Fibroblast of skin of right quadriceps (primary cell): ENCODE measurements at regions not wholly inside any gene's neighbourhood (a gene's known extent, or its start where the extent isn't known, plus 50 kb on each side); places are given as distances from the start of the nearest gene placed in this dataset.
"Not testable (repeated sequence)": the region's sequence is repeated elsewhere in the genome, so short reads cannot be mapped to it uniquely, and the experiment has no call there.

Experiments
- DNase-seq: peaks from one replicate; pipeline ENCODE4 v3.0.0-alpha.2; 2013

GRCh38 chr3:134106580-134106979 lies 76.9 kb upstream of the SLCO2A1 start:
- DNase-seq = no peak

DNA sequence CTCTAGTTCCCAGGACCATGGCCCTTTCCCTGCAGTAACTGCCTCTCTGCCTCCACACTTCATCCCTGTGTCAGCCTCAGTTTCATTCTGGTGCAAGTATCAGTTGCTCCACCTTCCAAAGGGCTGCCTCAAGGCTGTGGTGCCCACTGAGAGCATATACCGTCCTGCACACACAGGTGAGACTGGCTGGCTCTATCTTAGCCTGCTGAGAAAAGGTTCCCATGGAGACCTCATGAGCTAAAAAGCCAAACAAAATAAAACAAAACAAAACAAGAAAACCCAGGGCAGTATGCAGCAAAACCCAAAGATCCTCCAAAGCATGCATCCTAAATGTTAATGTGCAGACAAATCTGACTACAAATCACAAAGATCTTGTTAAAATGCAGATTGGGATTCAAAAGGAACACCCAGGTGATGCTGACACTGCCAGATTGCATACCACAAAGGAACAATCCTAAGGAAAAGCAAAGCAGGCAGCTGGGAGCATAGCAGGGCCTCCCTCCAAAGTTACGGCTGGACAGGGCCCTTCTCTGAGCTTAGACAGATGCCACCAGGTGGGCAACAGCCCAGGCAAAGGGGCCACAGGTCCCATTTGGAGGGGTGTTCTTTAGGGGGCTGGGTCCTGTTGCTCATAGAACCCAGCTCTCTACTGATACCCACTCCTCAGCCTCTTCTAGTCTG lies 76.3 kb upstream of the SLCO2A1 start:
- DNase-seq = no peak

GRCh38 chr3:134104031-134104430 lies 74.3 kb upstream of the SLCO2A1 start:
- DNase-seq = peak; percentile 9

- DNase-seq = no peak
Observed at GRCh38 chr3:134103470-134103869, 73.7 kb upstream of the SLCO2A1 start.

DNA sequence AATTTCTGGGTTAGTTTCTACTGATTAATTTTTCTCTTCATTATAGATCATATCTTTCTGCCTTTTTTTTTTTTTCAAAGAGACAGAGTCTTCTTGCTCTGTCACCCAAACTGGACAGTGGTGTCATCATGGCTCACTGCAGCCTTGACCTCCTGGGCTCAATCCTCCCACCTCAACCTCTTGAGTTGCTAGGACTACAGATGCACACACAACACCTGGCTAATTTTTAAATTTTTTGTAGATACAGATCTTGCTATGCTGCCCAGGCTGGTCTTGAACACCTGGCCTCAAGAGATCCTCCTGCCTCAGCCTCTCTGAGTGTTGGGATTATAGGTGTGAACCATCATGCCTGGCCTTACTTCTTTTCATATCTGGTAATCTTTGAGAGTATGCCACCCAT lies 73.3 kb upstream of the SLCO2A1 start:
- DNase-seq = no peak

- DNase-seq = not testable (repeated sequence)
Observed at GRCh38 chr3:134096214-134096613, 66.5 kb upstream of the SLCO2A1 start.

- DNase-seq = no peak
Observed at GRCh38 chr3:134095005-134095404, 65.3 kb upstream of the SLCO2A1 start.

GRCh38 chr3:134094491-134094890 lies 64.8 kb upstream of the SLCO2A1 start:
- DNase-seq = peak; percentile 66

DNA sequence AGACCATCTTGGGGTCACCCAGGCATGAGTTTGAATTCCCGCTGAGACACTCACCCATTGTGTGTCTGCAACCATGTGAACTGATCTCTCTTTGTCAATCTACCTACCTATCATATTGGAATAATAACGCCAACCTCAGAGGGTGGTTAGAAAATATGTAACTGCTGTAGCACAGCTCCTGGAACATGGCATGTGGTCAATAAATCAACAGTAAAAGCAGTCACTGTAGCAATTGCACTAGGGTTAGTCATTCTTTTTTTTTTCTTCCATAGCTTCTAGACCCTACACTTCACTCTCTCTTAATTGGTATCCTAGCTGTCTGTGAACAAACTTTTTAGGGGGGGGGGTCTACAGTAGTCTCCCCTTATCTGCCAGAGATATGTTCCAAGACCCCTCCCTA lies 64.2 kb upstream of the SLCO2A1 start:
- peak; percentile 42 for DNase-seq

DNA sequence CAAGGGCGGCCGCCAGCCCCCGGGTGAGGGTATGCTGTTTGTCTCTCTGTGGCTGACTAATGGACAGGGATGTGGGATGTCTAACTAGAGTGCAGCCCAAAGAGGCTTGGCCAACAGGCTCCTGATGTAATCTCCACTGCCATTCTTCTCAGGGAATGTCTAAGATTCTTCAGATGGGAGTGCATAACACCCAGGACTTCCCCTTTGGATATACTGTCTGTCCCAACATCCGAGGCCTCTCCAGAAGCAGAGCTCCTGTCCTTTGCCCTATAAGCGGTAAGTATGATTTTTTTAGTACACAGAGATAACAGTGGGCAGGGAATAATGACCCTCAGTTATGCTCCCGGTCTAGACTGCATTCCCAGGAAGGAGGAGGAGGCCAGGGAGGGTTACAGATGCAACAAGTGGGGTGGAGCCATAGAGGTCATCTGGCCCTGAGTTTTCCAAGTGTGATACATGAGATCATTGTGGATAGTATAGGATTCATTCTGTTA lies 62.5 kb upstream of the SLCO2A1 start:
- no peak for DNase-seq

GRCh38 chr3:134090031-134090430 lies 60.3 kb upstream of the SLCO2A1 start:
- no peak for DNase-seq

GRCh38 chr3:134087060-134087974 lies 57.6 kb upstream of the SLCO2A1 start:
- DNase-seq = no peak

- no peak for DNase-seq
Observed at GRCh38 chr3:134086616-134087015, 56.9 kb upstream of the SLCO2A1 start.

GRCh38 chr3:134085034-134085775 lies 55.5 kb upstream of the SLCO2A1 start:
- DNase-seq = no peak

- DNase-seq = no peak
Observed at GRCh38 chr3:134084242-134084950, 54.7 kb upstream of the SLCO2A1 start.

GRCh38 chr3:134083626-134084241 lies 54.0 kb upstream of the SLCO2A1 start:
- DNase-seq = no peak

DNA sequence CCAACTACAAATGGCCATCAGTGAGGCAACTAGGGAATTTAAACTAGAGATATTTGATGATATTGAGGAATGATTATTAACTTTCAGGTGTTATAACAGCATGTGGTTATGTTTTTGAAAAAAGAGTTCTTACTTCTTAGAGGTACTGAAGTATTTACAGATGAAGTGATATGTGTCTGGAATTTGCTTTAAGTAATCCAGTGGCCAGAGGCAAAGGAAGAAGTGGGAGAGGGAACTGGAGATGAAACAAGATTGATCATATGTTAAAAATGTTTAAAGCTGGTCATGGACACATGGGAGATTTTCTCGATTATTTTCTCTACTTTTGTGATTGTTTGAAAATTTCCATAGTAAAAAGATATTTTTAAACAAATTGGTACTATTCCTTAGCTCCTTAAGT lies 53.3 kb upstream of the SLCO2A1 start:
- DNase-seq = no peak

DNA sequence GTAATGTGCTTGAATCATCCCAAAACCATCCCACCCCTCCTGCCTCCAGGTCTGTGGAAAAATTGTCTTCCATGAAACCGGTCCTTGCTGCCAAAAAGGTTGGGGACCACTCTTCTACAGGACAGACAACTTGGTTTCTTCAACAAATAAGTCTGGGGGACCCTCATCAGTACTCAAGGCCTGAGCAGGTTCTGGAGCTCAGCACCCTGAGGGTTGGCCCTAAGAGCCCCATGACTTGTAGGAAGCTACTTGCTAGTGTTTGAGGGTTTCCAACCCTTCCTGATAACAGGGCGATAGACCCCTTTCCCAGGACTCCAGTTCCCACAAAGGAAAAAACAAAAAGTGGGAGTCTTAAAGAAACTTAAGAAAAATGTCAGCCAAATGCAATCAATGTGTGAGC lies 52.9 kb upstream of the SLCO2A1 start:
- DNase-seq = no peak

DNA sequence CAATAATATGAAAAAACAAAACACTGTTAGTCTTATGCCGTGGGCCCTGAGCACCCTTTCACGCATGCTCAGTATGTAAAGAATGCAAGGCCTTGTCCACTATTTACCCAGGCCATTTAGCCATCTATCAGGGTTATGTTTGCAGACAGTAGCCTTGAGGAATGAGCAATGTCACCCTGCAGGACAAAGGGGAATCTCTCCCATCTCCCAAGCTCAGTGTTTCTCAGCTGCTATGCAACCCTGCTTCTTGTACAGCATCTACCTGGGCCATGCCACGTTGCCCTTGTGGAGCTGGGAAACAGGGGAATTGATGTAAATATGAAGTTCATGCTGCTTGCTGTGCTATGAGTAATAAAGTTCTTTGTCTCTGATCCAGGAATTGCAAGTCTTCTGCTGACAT lies 51.5 kb upstream of the SLCO2A1 start:
- DNase-seq = no peak

DNA sequence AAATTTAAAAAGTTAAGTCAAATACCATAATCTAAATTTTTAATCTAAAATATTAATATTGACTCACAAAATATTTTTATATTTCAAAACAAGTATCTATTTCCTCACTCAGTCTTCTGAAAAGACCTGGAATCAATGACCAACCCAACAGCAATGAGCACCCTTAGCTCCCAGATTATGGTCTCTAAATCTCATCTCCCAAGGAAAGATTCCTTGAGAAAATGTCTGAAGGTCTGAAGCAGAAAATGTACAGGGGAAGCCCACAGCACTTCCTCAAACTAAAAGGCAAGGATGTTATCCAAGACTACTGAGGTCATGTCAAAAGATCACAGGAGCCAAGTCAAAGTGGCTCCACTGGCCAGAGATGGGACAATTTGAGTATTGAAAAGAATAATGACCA lies 51.0 kb upstream of the SLCO2A1 start:
- no peak for DNase-seq

DNA sequence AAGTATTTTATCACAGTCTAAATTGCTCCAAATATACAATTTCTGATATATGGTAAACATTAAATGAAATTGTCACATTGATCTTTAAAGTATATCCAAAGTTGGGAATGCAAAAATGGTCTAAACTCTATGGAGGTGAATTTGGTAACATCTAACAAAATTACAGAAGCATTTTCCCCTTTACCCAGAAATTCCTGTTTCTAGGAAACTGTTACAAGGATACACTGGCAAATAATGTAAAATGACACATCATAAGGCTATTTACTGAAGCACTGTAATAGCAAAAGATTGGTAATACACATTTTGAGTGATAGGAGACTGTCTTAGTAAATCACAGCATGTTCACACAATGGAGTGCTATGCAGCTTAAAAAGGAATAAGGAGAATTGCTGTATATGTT lies 50.0 kb upstream of the SLCO2A1 start:
- no peak for DNase-seq
